IMR-90 (cell line): ENCODE measurements at regions not wholly inside any gene's neighbourhood (a gene's known extent, or its start where the extent isn't known, plus 50 kb on each side); places are given as distances from the start of the nearest gene placed in this dataset.

Source experiments
- CTCF ChIP-seq: conservative IDR thresholded peaks from 2 replicates; pipeline ENCODE4 v1.5.1; 2012; ENCODE audit warnings: mild to moderate bottlenecking, low read depth, low read length, improper control_type of control experiment
- ELK1 ChIP-seq: fragments of 150-350 bp; IDR thresholded peaks from 2 replicates; pipeline ENCODE4 v1.6.1; 2016; ENCODE audit warnings: low read depth, mild to moderate bottlenecking, low read length, moderate library complexity, borderline replicate concordance
- MAZ ChIP-seq: IDR thresholded peaks from 2 replicates; pipeline ENCODE4 v1.6.1; 2012; ENCODE audit warnings: low read depth, mild to moderate bottlenecking, low read length, improper control_type of control experiment, moderate library complexity, borderline replicate concordance
- POLR2A ChIP-seq: IDR thresholded peaks from 2 replicates; pipeline ENCODE4 v1.6.1; 2012; ENCODE audit warnings: mild to moderate bottlenecking, low read depth, low read length
- RAD21 ChIP-seq: IDR thresholded peaks from 2 replicates; pipeline ENCODE4 v1.6.1; 2012; ENCODE audit warnings: low read length, improper control_type of control experiment
- USF2 ChIP-seq: fragments of 150-350 bp; IDR thresholded peaks from 2 replicates; pipeline ENCODE4 v1.6.1; 2017; ENCODE audit warnings: mild to moderate bottlenecking, antibody characterized with exemption, low read length, low read depth

- TF ChIP-seq USF2: no peak
- TF ChIP-seq CTCF: no peak
- no peak for TF ChIP-seq MAZ
- no peak for TF ChIP-seq POLR2A
- no peak for TF ChIP-seq ELK1
- TF ChIP-seq RAD21: no peak
Observed at GRCh38 chrX:1852082-1852481, 237.2 kb downstream of the ASMT start.
